ENCODE measurements at regions not wholly inside any gene's neighbourhood (a gene's known extent, or its start where the extent isn't known, plus 50 kb on each side); places are given as distances from the start of the nearest gene placed in this dataset.

GRCh38 chr6:44000164-44000842, 126.9 kb downstream of the MRPL14 start (continued):
- TF ChIP-seq PML (IDR thresholded peaks at IDR 0.05; ENCODE audit: low read length) = no peak
- no peak for TF ChIP-seq MYC (IDR thresholded peaks at IDR 0.05; ENCODE audit: insufficient read depth, insufficient read length, insufficient replicate concordance, low read length, severe bottlenecking)
- TF ChIP-seq JUND (IDR thresholded peaks at IDR 0.05; ENCODE audit: low read depth, low read length) = no peak
- TF ChIP-seq NRF1 (conservative IDR thresholded peaks at IDR 0.05; ENCODE audit: low read depth, low read length) = no peak
- TF ChIP-seq ATF2 (IDR thresholded peaks at IDR 0.05; ENCODE audit: low read length) = no peak
- TF ChIP-seq KLF5 (IDR thresholded peaks at IDR 0.05; ENCODE audit: partially characterized antibody) = peak; percentile 33
- peak; percentile 74 for TF ChIP-seq POLR2A (IDR thresholded peaks at IDR 0.05; ENCODE audit: low read depth, low read length)
- TF ChIP-seq HDAC6 (IDR thresholded peaks at IDR 0.05; ENCODE audit: unreplicated experiment) = no peak
- TF ChIP-seq TARDBP (IDR thresholded peaks at IDR 0.05; ENCODE audit: borderline replicate concordance) = no peak
- no peak for TF ChIP-seq SP1 (IDR thresholded peaks at IDR 0.05; ENCODE audit: low read depth, low read length)
- TF ChIP-seq E4F1 (IDR thresholded peaks at IDR 0.05; ENCODE audit: borderline replicate concordance, partially characterized antibody) = peak; percentile 89
- TF ChIP-seq ZBTB4 (CRISPR knock-in tag; IDR thresholded peaks at IDR 0.05) = no peak
- no peak for TF ChIP-seq EZH2 (IDR thresholded peaks at IDR 0.05; ENCODE audit: borderline replicate concordance, control insufficient read depth, low read depth, low read length)
- no peak for TF ChIP-seq ZSCAN29 (IDR thresholded peaks at IDR 0.05)
- TF ChIP-seq PBX3 (IDR thresholded peaks at IDR 0.05; ENCODE audit: insufficient replicate concordance, low read depth, low read length) = peak; percentile 77
- TF ChIP-seq SREBF1 (IDR thresholded peaks at IDR 0.05; ENCODE audit: low read length) = no peak; the same call in 1 of the 2 replicates
- TF ChIP-seq MXI1 (IDR thresholded peaks at IDR 0.05; ENCODE audit: low read depth, low read length) = 0 out of 2 replicates have a peak, but pooled peaks have one; percentile 32
- no peak for TF ChIP-seq CBFB (IDR thresholded peaks at IDR 0.05; ENCODE audit: low read depth)
- peak; percentile 76 for TF ChIP-seq ATF7 (IDR thresholded peaks at IDR 0.05; ENCODE audit: low read depth)
- TF ChIP-seq SIN3A (IDR thresholded peaks at IDR 0.05; ENCODE audit: low read depth, low read length) = 0 out of 2 replicates have a peak, but pooled peaks have one; percentile 20
- TF ChIP-seq CHD4 (IDR thresholded peaks at IDR 0.05) = no peak
- TF ChIP-seq ZZZ3 (IDR thresholded peaks at IDR 0.05; ENCODE audit: control insufficient read depth, insufficient read length, low read depth) = no peak
